Activated CD4-positive, alpha-beta T cell treated with anti-CD3 and anti-CD28 coated beads for 4 hours (primary cell): ENCODE measurements at regions not wholly inside any gene's neighbourhood (a gene's known extent, or its start where the extent isn't known, plus 50 kb on each side); places are given as distances from the start of the nearest gene placed in this dataset.

Source experiments
- DNase-seq, 2 donors: peaks; one replicate each; pipeline ENCODE4 v3.0.0-alpha.2; 2020

DNA sequence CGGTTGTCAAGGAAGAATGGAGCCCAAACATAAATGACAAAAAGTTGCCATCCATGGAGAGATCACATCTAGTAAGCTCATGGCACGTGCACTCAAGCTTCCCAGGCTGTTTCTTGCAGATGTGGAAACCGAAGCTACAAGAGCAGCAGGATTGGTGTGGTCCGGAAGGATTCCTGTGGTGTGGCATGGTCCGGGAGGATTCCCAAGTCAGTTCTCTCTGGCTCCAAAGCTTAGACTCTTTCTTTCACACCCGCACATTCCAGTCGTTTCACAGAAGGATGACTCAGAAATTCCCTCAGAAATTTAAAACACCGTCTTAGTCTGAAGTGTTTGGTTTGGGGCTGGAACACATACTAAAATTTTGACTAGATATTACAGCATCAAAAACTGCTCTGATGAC, 78.0 kb upstream of the DRD2 start:
- DNase-seq: no peak

DNA sequence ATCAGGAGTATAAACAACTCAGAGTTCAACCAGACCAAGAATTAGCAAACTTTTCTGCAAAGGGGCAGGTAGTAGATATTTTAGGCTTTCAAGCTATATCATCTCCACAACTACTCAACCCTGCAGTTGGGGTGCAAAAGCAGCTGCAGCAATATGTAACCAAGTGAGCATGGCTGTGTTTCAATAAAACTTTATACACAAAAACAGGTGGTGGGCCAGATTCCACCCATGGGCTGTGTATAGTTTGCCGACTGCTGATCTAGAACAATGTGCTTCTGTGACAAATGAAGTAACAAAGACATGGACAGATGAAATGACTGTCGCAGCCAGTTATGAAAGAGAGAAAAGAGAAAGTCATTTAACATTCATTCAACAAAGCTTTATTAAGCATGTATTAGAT, 77.1 kb upstream of the DRD2 start:
- no peak for DNase-seq

GRCh38 chr11:113551645-113552044, 76.4 kb upstream of the DRD2 start:
- no peak for DNase-seq

- no peak for DNase-seq
Measured at GRCh38 chr11:113549611-113550578, 74.7 kb upstream of the DRD2 start.

DNA sequence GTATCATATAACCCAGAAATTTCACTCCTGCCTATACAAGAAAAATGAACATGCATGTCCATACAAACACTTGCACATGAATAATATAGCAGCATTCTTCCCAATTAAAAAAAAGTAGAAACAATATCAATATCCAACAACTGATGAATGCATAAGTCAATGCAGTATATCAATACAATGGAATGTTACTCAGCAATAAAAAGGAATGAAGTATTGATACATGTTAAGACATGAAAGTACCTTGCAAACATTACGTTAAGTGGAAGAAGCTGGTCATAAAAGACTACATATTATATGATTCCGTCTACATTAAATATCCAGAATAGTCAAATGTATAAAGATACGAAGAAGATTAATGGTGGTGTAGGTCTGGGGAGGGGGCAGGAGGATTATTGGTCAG, 73.9 kb upstream of the DRD2 start:
- no peak for DNase-seq

DNA sequence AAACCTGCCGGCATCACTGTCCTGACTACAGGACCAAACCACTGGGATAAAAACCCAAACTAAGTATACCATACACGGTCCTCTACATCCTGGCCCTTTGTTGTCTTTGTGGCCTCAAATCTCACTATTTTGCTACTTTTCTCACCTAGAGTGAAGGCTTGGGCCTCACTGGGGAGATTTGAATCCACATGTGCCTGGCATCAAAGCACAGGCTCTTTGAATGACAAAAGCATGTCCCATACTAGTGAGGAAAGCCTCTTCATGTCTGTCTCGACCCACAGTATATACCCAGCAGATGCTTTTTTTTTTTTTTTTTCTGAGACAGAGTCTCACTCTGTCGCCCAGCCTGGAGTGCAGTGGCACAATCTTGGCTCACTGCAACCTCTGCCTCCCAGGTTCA, 72.5 kb upstream of the DRD2 start:
- DNase-seq: no peak

- DNase-seq: no peak
Measured at GRCh38 chr11:113546757-113547507, 71.7 kb upstream of the DRD2 start.

DNA sequence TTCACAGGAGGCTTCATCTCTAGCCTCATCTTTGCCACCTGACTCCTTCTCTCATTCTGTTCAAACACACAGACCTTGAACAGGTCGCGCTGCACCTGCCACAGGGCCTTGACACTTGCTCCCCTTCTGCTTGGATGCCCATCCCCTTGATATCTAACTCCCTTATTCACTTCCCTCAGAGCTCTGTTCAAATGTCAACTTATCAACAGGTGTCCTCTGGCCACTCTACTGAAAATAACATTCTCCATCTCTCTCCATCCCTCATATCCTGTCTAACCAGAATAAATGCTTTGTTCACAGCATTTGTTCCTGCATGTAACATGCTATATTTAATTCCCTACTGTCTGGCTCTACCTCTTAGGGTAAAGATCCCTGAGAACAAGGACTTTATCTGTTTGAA, 67.2 kb upstream of the DRD2 start:
- DNase-seq: no peak

- no peak for DNase-seq
Measured at GRCh38 chr11:113540416-113541330, 65.5 kb upstream of the DRD2 start.

GRCh38 chr11:113538451-113539412, 63.5 kb upstream of the DRD2 start:
- no peak for DNase-seq

GRCh38 chr11:113534625-113535024, 59.4 kb upstream of the DRD2 start:
- no peak for DNase-seq

- no peak for DNase-seq
Measured at GRCh38 chr11:113533425-113533698, 58.2 kb upstream of the DRD2 start.

DNA sequence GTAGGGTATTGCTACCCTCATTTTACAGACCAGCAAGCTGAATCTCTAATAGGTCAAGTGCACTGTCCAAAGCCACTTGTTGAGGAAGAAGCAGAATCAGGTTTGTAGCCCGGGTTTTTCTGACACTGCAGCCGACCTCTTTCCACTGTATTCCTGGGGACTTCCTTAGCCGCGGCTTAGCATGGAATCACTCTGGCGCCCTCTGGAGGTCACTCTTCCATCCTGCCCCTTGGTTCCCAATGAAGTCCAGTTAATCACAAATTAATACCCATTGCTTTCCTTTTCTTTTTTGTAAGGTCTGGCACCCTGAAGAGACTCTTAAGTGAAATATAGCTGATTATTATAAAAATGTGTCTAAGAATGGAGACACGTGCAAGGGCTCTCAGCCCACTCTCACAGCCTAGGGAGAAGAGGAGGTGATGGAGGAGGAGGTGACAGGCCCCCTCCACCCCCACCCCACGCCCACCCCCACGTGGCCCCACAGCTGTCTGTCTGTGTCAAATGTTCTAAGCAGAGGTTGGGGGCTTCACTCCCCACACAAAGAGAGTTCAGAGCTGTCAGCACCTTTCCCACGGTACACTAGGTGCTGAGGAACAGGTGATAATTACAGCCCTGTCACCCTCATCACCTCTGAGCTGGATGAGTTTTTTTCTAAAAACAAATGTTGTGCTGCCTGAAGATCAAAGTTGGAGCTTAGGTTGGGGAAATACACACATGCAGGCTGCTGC, 57.7 kb upstream of the DRD2 start:
- peak; percentile 39 to 50 for DNase-seq

DNA sequence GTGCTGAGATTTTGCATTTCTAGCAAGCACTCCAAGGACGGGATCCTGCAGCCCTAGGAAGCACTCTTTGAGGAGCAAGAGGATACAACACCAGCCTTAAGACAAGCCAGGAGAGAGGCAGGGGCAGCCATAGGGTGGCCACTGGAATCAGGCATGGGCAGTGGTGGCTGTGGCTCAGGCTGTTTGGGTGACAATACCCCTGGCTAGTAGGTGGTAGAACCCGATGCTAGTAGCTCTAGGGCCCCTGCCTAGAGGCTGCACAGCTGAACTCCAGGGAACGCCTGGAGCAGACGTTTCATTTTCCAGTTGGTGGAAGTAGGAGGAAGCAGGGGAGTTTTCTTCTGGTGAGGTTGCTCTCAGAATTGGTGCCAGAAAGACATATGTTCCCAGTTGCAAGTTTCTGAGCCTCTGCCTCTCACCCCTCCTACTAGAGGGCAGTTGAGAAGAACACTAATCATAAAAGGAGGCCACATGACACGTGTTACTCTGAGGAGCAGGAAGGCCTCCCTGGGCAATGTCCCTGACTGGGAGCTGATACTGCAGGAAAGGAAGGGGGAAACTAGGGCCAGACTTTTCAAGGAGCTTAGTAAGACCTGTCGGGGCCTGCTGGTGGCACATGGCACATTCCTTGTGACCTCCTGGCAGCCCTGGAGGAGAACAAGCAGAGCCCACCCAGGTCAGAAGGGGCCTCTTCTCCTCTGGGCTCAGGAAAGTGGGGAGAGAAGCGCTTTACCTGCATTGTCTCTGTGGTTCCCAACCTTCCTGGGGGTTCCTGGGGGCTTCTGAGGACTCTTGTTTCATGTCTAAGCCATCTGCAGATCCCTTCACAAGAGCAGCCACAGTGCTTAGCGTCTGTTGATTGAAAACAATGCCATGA, 56.6 kb upstream of the DRD2 start:
- no peak for DNase-seq

DNA sequence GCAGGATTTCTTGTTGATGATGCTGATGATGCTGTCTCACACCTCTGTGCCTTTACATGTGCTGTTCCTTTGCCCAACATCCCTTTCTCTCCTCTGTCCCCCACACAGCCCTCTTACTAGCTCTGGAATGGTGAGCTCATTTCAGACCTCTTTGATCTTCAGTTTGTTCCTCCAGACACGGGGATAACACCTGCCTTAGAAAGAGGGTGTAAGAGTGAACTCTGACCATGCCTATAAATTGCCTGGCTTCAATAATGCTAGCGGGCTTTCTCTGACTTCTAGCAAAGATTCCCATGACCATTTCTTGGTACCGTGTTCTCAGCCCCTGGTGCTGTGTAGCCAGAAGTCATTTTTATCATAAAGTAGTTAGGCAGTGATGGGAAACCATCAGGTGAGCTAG, 55.9 kb upstream of the DRD2 start:
- DNase-seq: no peak

- DNase-seq: no peak
Measured at GRCh38 chr11:113529606-113530005, 54.4 kb upstream of the DRD2 start.

DNA sequence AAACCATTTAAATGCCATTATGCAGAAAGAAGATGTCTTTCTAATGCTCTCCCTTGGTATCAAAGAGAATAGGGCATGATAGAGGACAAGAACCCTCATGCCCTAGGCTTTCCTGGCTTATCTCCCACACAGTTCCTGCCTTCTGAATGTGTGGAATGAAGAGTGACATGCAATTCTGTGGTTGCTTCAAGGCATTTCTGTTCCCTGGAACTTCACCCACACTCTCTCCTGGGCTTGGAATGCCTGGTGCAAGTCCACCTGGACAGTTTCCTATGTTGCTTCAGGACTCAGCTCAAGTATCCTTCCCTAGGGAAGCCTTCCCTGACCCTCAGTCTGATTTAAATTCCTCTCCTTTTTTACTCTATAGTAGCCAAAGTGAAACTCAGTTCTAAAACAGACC, 53.8 kb upstream of the DRD2 start:
- DNase-seq: no peak

GRCh38 chr11:113526521-113526920, 51.3 kb upstream of the DRD2 start:
- no peak for DNase-seq
